ENCODE measurements at regions not wholly inside any gene's neighbourhood (a gene's known extent, or its start where the extent isn't known, plus 50 kb on each side); places are given as distances from the start of the nearest gene placed in this dataset.

DNA sequence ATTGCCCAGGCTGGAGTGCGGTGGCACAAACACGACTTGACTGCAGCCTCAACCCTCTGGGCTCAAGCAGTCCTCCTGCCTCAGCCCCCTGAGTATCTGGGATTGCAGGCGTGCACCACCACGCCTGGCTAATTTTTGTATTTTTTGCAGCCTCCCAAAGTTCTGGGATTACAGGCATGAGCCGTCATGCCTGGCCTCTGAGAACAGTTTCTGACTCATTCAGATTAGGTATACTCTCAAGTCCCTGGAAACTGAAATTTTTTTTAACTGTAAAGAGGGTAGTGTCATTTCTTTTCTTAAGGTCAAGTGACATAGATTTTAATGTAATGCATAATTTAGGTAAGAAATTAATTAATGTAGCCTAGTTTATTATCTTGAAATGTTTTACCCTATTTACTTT is 104.7 kb downstream of the SEPTIN7 start:
- Histone ChIP-seq H3K4me1 (replicated peaks in 1 of 2; ENCODE audit: control insufficient read depth in 2 of 2, insufficient read depth in 2 of 2, low read length in 2 of 2) (no peaks in the 10 kb centered on the region), H3K79me2 (ENCODE audit: control insufficient read depth, insufficient read depth, low read length) (no peaks in the 10 kb centered on the region), H2AFZ (ENCODE audit: low read depth, low read length) (no peak overlapping the region), H3K9me3 (replicated peaks; ENCODE audit: control insufficient read depth, insufficient read depth, low read depth, low read length) (no peaks in the 10 kb centered on the region), H3K9me1 (ENCODE audit: control insufficient read depth, insufficient read depth, low read length) (no peaks in the 10 kb centered on the region), H3K4me2 (ENCODE audit: insufficient read depth, low read length) (no peak overlapping the region), H3K9ac (ENCODE audit: insufficient read depth in 1 of 2, low read depth in 2 of 2, low read length in 2 of 2) (no peak overlapping the region), H3K27me3 (ENCODE audit: control insufficient read depth in 2 of 2, insufficient read depth in 2 of 2, low read length in 2 of 2) (no peaks in the 10 kb centered on the region; a peak in 1 of 5 replicates), H3K36me3 (ENCODE audit: control insufficient read depth, insufficient read depth, low read length) (peaks cover 32% of the 10 kb centered on the region), H4K20me1 (replicated peaks; ENCODE audit: control insufficient read depth, insufficient read depth, low read length) (no peaks in the 10 kb centered on the region), H3K27ac (ENCODE audit: extremely low read depth, low read depth, low read length) (no peak overlapping the region), H3K4me3 (no peak overlapping the region)
- DNase-seq (ENCODE audit: extremely low read depth in 1 of 4, low spot score in 3 of 4) (no peak), FAIRE-seq (no peak), ATAC-seq (no peak)
- in situ Hi-C loops (cut with MboI) (loop anchor here (5.0 kb wide), 1 partner anchor 198 kb away; no protein-coding TSS in a partner anchor), intact Hi-C loops (cut with micrococcal nuclease) (loop anchor here (5.0 to 10.0 kb wide), 2 partner anchors 281 to 483 kb away; no protein-coding TSS in a partner anchor)
- no peak for TF ChIP-seq SRSF9 (IDR thresholded peaks at IDR 0.05; ENCODE audit: borderline replicate concordance, low read depth, low read length)
- no peak for TF ChIP-seq NCOA1 (IDR thresholded peaks at IDR 0.05; ENCODE audit: low read depth)
- no peak for TF ChIP-seq THRAP3 (IDR thresholded peaks at IDR 0.05; ENCODE audit: borderline replicate concordance)
- no peak for TF ChIP-seq CSDE1 (IDR thresholded peaks at IDR 0.05)
- no peak for TF ChIP-seq KAT2B (IDR thresholded peaks at IDR 0.05; ENCODE audit: low read depth, low read length)
- no peak for TF ChIP-seq POLR2B (IDR thresholded peaks at IDR 0.05; ENCODE audit: low read depth, partially characterized antibody)
- TF ChIP-seq TOE1 (IDR thresholded peaks at IDR 0.05; ENCODE audit: borderline replicate concordance) = no peak
- no peak for TF ChIP-seq TOE1 (CRISPR knock-in tag; IDR thresholded peaks at IDR 0.05; ENCODE audit: borderline replicate concordance, low read depth)
- no peak for TF ChIP-seq CBX1 (IDR thresholded peaks at IDR 0.05; ENCODE audit: low read depth)
- TF ChIP-seq SMAD4 (CRISPR knock-in tag; conservative IDR thresholded peaks at IDR 0.05) = no peak
- TF ChIP-seq, protein P1, sequence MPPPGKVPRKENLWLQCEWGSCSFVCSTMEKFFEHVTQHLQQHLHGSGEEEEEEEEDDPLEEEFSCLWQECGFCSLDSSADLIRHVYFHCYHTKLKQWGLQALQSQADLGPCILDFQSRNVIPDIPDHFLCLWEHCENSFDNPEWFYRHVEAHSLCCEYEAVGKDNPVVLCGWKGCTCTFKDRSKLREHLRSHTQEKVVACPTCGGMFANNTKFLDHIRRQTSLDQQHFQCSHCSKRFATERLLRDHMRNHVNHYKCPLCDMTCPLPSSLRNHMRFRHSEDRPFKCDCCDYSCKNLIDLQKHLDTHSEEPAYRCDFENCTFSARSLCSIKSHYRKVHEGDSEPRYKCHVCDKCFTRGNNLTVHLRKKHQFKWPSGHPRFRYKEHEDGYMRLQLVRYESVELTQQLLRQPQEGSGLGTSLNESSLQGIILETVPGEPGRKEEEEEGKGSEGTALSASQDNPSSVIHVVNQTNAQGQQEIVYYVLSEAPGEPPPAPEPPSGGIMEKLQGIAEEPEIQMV (tag; conservative IDR thresholded peaks at IDR 0.05; ENCODE audit: low read depth) = no peak
- TF ChIP-seq ETV6 (IDR thresholded peaks at IDR 0.05; ENCODE audit: borderline replicate concordance in 1 of 2, low read depth in 2 of 2, low read length in 1 of 2) = no peak
- no peak for TF ChIP-seq ETV6 (CRISPR knock-in tag; IDR thresholded peaks at IDR 0.05; ENCODE audit: borderline replicate concordance)
- BruUV-seq (replicated peaks) = no TSS peak
- ChIA-PET CTCF (ENCODE audit: low intra/inter-chr PET ratio) (interaction anchor here (1.3 to 3.0 kb wide), 2 partner anchors 191 to 196 kb away, joined by 6 to 38 read pairs; no protein-coding TSS in a partner anchor), POLR2A (no interaction called here)
- 64% methylated on average over 5 of the region's 5 CpGs for WGBS (ENCODE audit: insufficient coverage, low coverage, missing lambda C conversion rate)
